Body of pancreas (tissue), 4 donors: ENCODE measurements at regions not wholly inside any gene's neighbourhood (a gene's known extent, or its start where the extent isn't known, plus 50 kb on each side); places are given as distances from the start of the nearest gene placed in this dataset.

Experiments used
- ATAC-seq: fragments of 150-250 bp; one replicate; pipeline ENCODE4 v1.9.1; 2016
- DNase-seq, 4 donors: peaks; one replicate each; pipeline ENCODE4 v3.0.0-alpha.2; 2019
- H3K27ac ChIP-seq, 4 donors: fragments of 200-600 bp; sonication (generic); 1 replicate in 3 of 4; 2 replicates in 1 of 4; pipeline versions ENCODE4 v1.5.1 to v1.6.1; 2016 to 2019; ENCODE audit warnings: mild to moderate bottlenecking in 1 of 4, mixed read lengths in 1 of 4, moderate library complexity in 1 of 4
- H3K27me3 ChIP-seq, 2 donors: fragments of 200-600 bp; sonication (generic); one replicate each; pipeline ENCODE4 v1.6.0; 2016; ENCODE audit warnings: mild to moderate bottlenecking in 1 of 2
- H3K36me3 ChIP-seq, 2 donors: fragments of 200-600 bp; sonication (generic); replicated peaks in 1 of 2; 2 replicates each; pipeline ENCODE4 v1.5.1; 2016; ENCODE audit warnings: low read depth in 2 of 2; ENCODE audit not compliant: insufficient read depth in 1 of 2
- H3K4me1 ChIP-seq: fragments of 200-600 bp; sonication (generic); one replicate; pipeline ENCODE4 v1.6.0; 2016
- H3K4me3 ChIP-seq, 2 donors: fragments of 200-600 bp; sonication (generic); 1 replicate in 1 of 2; 2 replicates in 1 of 2; pipeline ENCODE4 v1.5.1; 2016 to 2019
- H3K9me3 ChIP-seq, 3 donors: fragments of 200-600 bp; sonication (generic); 1 replicate in 2 of 3; 2 replicates in 1 of 3; pipeline ENCODE4 v1.5.1; 2016
- POLR2A ChIP-seq, 3 donors: fragments of 450-650 bp; IDR thresholded peaks; one replicate each; pipeline ENCODE4 v1.6.1; 2016; ENCODE audit warnings: antibody characterized with exemption in 3 of 3, mild to moderate bottlenecking in 2 of 3
- WGBS, 2 donors: methylation state at CpG; one replicate each; pipeline ENCODE4 v1.1.5; 2017; 5-methylcytosine and 5-hydroxymethylcytosine counted together
- intact Hi-C: fragments of 100-400 bp; cut with DNase I; formaldehyde crosslinking; loops from one replicate; pipeline ENCODE4 v1.15.1; 2023
- TF ChIP-seq, protein P1 (sequence below), 7 experiments: fragments of 450-650 bp in 4 of 7; fragments of 200-600 bp in 3 of 7; sonication (generic) in 3 of 7; IDR thresholded peaks; one replicate each; pipeline ENCODE4 v1.5.1; 2016 to 2019; ENCODE audit warnings: antibody characterized with exemption in 7 of 7

DNA sequence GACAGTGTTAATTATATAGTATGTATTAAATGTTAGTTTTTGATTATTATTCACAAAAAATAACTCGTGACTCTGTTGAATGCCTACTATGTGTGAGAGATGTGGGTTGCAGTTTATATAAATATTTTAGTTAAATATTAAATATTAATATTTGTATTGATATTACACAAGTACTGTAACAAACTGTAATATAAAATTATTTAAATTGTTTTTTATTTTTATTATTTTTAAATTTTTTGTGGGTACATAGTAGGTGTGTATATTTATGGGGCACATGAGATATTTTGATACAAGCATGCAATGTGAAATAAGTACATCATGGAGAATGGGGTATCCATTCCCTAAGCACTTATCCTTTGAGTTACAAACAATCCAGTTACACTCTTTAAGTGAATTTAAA, 196.1 kb upstream of the ZNF717 start:
- Histone ChIP-seq H3K36me3 (no peaks in the 10 kb centered on the region), H3K27me3 (no peaks in the 10 kb centered on the region), H3K4me3 (no peak overlapping the region), H3K4me1 (no peaks in the 10 kb centered on the region), H3K9me3 (no peaks in the 10 kb centered on the region), H3K27ac (no peak overlapping the region)
- no peak for ATAC-seq
- DNase-seq: no peak
- WGBS, 2 donors: 29 to 34% methylated on average over 1 of the region's 1 CpG
- TF ChIP-seq, protein P1, sequence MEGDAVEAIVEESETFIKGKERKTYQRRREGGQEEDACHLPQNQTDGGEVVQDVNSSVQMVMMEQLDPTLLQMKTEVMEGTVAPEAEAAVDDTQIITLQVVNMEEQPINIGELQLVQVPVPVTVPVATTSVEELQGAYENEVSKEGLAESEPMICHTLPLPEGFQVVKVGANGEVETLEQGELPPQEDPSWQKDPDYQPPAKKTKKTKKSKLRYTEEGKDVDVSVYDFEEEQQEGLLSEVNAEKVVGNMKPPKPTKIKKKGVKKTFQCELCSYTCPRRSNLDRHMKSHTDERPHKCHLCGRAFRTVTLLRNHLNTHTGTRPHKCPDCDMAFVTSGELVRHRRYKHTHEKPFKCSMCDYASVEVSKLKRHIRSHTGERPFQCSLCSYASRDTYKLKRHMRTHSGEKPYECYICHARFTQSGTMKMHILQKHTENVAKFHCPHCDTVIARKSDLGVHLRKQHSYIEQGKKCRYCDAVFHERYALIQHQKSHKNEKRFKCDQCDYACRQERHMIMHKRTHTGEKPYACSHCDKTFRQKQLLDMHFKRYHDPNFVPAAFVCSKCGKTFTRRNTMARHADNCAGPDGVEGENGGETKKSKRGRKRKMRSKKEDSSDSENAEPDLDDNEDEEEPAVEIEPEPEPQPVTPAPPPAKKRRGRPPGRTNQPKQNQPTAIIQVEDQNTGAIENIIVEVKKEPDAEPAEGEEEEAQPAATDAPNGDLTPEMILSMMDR (IDR thresholded peaks at IDR 0.05): no peak
- TF ChIP-seq POLR2A (IDR thresholded peaks at IDR 0.05): no peak
- intact Hi-C loops: no loop called here

DNA sequence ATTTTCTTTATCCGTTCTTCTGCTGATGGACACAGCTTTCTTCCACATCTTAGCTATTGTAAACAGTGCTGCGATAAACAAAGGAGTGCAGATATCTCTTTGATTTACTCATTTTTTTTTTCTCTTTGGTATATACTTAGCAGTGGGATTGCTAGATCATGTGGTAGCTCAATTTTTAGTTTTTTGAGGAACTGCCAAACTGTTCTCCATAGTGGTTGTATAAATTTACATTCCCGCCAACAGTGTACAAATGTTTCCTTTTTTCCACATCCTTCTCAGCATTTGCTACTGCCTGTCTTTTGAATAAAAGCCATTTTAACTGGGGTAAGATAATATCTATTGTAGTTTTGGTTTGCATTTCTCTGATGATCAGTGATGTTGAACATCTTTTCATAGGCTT, 196.8 kb upstream of the ZNF717 start:
- no peak overlapping the region for H3K27ac ChIP-seq
- 68 to 83% methylated on average over 3 of the region's 3 CpGs for WGBS, 2 donors
- DNase-seq (no peak), ATAC-seq (no peak)
- no peak overlapping the region for H3K4me3 ChIP-seq
- H3K4me1 ChIP-seq: no peaks in the 10 kb centered on the region
- no peak for TF ChIP-seq POLR2A (IDR thresholded peaks at IDR 0.05)
- TF ChIP-seq, protein P1 (IDR thresholded peaks at IDR 0.05): no peak
- H3K9me3 ChIP-seq: no peaks in the 10 kb centered on the region
- intact Hi-C loops: no loop called here
- no peaks in the 10 kb centered on the region for H3K27me3 ChIP-seq
- H3K36me3 ChIP-seq: no peaks in the 10 kb centered on the region

DNA sequence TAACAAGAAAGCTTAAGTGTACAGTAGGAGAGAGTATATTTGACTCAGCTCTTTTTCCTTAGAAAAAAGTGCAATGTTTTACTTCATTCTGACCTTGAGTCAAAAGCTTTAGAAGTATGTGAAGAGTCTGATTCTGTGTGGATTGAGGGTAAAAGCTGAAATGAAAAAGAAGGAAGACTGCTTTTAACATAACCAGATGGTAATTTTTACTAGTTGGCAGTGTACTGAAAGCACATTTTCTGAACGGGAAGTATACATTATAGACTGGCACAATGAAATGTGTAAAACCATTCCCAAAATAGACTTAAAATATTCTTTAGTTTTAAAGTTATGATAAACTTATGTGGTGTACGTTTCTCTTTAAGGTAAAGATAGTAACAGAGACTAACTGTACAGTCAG, 197.8 kb upstream of the ZNF717 start:
- Histone ChIP-seq H3K4me1 (no peaks in the 10 kb centered on the region), H3K27me3 (no peaks in the 10 kb centered on the region), H3K36me3 (no peaks in the 10 kb centered on the region), H3K4me3 (no peak overlapping the region), H3K9me3 (no peaks in the 10 kb centered on the region), H3K27ac (no peak overlapping the region)
- TF ChIP-seq, protein P1 (IDR thresholded peaks at IDR 0.05): no peak
- WGBS, 2 donors: 36 to 39% methylated on average over 2 of the region's 2 CpGs
- ATAC-seq (no peak), DNase-seq (no peak)
- intact Hi-C loops: no loop called here

DNA sequence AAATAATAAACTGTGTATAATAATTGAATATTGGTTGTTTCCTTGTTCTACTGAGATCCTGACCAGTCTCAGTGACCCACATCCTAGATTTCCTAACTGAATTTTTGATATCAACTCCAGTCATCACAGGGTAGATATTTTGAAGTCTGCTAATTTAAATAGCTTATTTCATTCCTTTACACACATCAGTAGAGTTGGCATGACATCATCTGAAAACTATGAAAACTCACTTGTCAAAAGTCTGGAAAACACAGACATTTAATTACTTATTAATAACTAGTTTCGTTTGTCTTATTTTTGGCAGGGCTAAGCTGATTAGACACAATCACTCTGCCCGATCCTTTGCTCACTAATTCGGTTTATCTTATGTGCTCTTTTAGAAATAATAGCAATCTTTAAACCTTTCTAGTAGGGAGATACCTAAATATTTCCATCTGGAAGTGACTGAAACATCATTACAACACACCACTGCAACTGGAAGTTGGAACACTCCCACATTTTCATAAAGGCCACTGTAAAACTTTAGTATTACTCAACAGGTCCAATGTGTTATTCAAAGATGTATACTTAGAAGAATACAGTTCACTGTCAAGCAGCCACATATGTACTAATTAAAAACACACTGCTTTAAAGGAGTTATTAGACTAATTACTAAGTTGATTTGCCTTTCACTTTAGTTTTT, 198.4 kb upstream of the ZNF717 start:
- Histone ChIP-seq H3K36me3 (no peaks in the 10 kb centered on the region), H3K4me1 (no peaks in the 10 kb centered on the region), H3K4me3 (no peak overlapping the region), H3K9me3 (no peaks in the 10 kb centered on the region), H3K27ac (no peak overlapping the region), H3K27me3 (no peaks in the 10 kb centered on the region)
- no peak for DNase-seq
- WGBS, 2 donors: 15 to 25% methylated on average over 3 of the region's 3 CpGs
- TF ChIP-seq POLR2A (IDR thresholded peaks at IDR 0.05): no peak
- TF ChIP-seq, protein P1 (IDR thresholded peaks at IDR 0.05): no peak
- intact Hi-C loops: no loop called here
- ATAC-seq: no peak

DNA sequence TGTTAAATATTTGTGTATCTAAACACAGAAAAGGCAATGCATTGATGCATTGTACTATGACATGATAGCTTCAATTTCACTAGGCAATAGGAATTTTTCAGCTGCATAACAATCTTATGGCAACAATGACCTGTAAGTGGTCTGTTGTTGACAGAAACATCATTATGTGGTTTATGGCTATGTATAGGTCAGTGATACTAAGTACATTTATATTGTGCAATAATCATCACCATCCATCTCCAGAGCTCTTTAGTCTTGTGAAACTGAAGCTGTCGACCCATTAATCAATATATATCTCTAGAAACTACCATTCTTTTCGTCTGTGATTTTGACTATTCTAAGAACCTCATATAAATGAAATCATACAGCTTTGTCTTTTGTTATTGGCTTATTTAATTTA, 200.1 kb upstream of the ZNF717 start:
- H3K27me3 ChIP-seq: no peaks in the 10 kb centered on the region
- intact Hi-C loops: no loop called here
- no peak for DNase-seq
- TF ChIP-seq, protein P1 (IDR thresholded peaks at IDR 0.05): no peak
- no peak for TF ChIP-seq POLR2A (IDR thresholded peaks at IDR 0.05)
- H3K9me3 ChIP-seq: no peaks in the 10 kb centered on the region
- 13 to 14% methylated on average over 2 of the region's 2 CpGs for WGBS, 2 donors
- H3K4me1 ChIP-seq: no peaks in the 10 kb centered on the region
- no peak overlapping the region for H3K27ac ChIP-seq
- H3K4me3 ChIP-seq: no peak overlapping the region
- no peaks in the 10 kb centered on the region for H3K36me3 ChIP-seq
- ATAC-seq: no peak
